Activated naive CD4-positive, alpha-beta T cell treated with anti-CD3 and anti-CD28 coated beads, Interleukin-2, amount 50 U/mL, for 72 hours (primary cell): ENCODE measurements at regions not wholly inside any gene's neighbourhood (a gene's known extent, or its start where the extent isn't known, plus 50 kb on each side); places are given as distances from the start of the nearest gene placed in this dataset.
"Not testable (repeated sequence)": the region's sequence is repeated elsewhere in the genome, so short reads cannot be mapped to it uniquely, and the experiment has no call there.

Experiments used
- ATAC-seq, 2 donors: fragments of 150-1000 bp; cut with Tn5 transposase; 2 replicates each; pipeline ENCODE4 v1.10.0; 2021; ENCODE audit warnings: mild to moderate bottlenecking in 2 of 2, moderate library complexity in 2 of 2
- DNase-seq, 2 donors: peaks; one replicate each; pipeline ENCODE4 v3.0.0; 2021 to 2022; ENCODE audit warnings: low spot score in 2 of 2
- H3K27ac Mint-ChIP-seq, 2 donors: one replicate each; pipeline ENCODE4 v1.8.0; 2022; ENCODE audit warnings: mild to moderate bottlenecking in 2 of 2, mixed read lengths in 2 of 2
- H3K36me3 Mint-ChIP-seq, 2 donors: one replicate each; pipeline ENCODE4 v1.8.0; 2022; ENCODE audit warnings: mixed read lengths in 2 of 2
- H3K9me3 Mint-ChIP-seq, 2 donors: one replicate each; pipeline ENCODE4 v1.8.0; 2022; ENCODE audit warnings: mixed read lengths in 2 of 2

- DNase-seq (no peak), ATAC-seq (no peak)
- H3K9me3 Mint-ChIP-seq = peaks cover 8% of the 10 kb centered on the region in 2 donors
- H3K27ac Mint-ChIP-seq = no peak overlapping the region
- peaks cover 7 to 8% of the 10 kb centered on the region in 2 donors for H3K36me3 Mint-ChIP-seq
These were observed 826.7 kb upstream of the ACVR2A start for GRCh38 chr2:147017951-147018645.

GRCh38 chr2:147016181-147016580, 828.6 kb upstream of the ACVR2A start:
- H3K27ac Mint-ChIP-seq = no peak overlapping the region
- no peak for DNase-seq
- no peak for ATAC-seq
- H3K36me3 Mint-ChIP-seq = no peaks in the 10 kb centered on the region
- H3K9me3 Mint-ChIP-seq = no peaks in the 10 kb centered on the region

- no peaks in the 10 kb centered on the region for H3K36me3 Mint-ChIP-seq
These were observed 829.2 kb upstream of the ACVR2A start for GRCh38 chr2:147015591-147015990.

GRCh38 chr2:147013696-147014392, 831.0 kb upstream of the ACVR2A start:
- Mint-ChIP-seq H3K27ac (no peak overlapping the region), H3K36me3 (no peaks in the 10 kb centered on the region), H3K9me3 (no peaks in the 10 kb centered on the region)
- no peak for ATAC-seq
- no peak for DNase-seq

More at GRCh38 chr2:147015591-147015990, 829.2 kb upstream of the ACVR2A start:
- Mint-ChIP-seq H3K27ac (no peak overlapping the region), H3K9me3 (no peaks in the 10 kb centered on the region)
- no peak for DNase-seq
- ATAC-seq = no peak

GRCh38 chr2:147008481-147008880, 836.3 kb upstream of the ACVR2A start:
- no peak for DNase-seq
- no peak overlapping the region for H3K27ac Mint-ChIP-seq
- H3K9me3 Mint-ChIP-seq = no peaks in the 10 kb centered on the region
- H3K36me3 Mint-ChIP-seq = no peaks in the 10 kb centered on the region
- ATAC-seq = no peak

GRCh38 chr2:147006736-147007141, 838.1 kb upstream of the ACVR2A start:
- DNase-seq (no peak), ATAC-seq (no peak)
- Mint-ChIP-seq H3K36me3 (no peaks in the 10 kb centered on the region), H3K27ac (no peak overlapping the region), H3K9me3 (no peaks in the 10 kb centered on the region)

GRCh38 chr2:147003081-147003480, 841.7 kb upstream of the ACVR2A start:
- no peaks in the 10 kb centered on the region for H3K9me3 Mint-ChIP-seq
- no peak for DNase-seq
- no peak for ATAC-seq
- no peak overlapping the region for H3K27ac Mint-ChIP-seq
- no peaks in the 10 kb centered on the region for H3K36me3 Mint-ChIP-seq

GRCh38 chr2:147002256-147002655, 842.6 kb upstream of the ACVR2A start:
- Mint-ChIP-seq H3K9me3 (no peaks in the 10 kb centered on the region), H3K36me3 (no peaks in the 10 kb centered on the region), H3K27ac (no peak overlapping the region)
- no peak for DNase-seq
- no peak for ATAC-seq

- no peak overlapping the region for H3K27ac Mint-ChIP-seq
- DNase-seq (no peak), ATAC-seq (no peak)
- no peaks in the 10 kb centered on the region for H3K36me3 Mint-ChIP-seq
- H3K9me3 Mint-ChIP-seq = no peaks in the 10 kb centered on the region
These were observed 843.8 kb upstream of the ACVR2A start for GRCh38 chr2:147001061-147001460.

- H3K27ac Mint-ChIP-seq, ATAC-seq, H3K36me3 Mint-ChIP-seq, H3K9me3 Mint-ChIP-seq, DNase-seq: not testable (repeated sequence)
These were observed 844.7 kb upstream of the ACVR2A start for GRCh38 chr2:147000151-147000550.

- H3K9me3 Mint-ChIP-seq = no peaks in the 10 kb centered on the region
- ATAC-seq (no peak), DNase-seq (no peak)
- H3K27ac Mint-ChIP-seq = no peak overlapping the region
- H3K36me3 Mint-ChIP-seq = no peaks in the 10 kb centered on the region
These were observed 846.9 kb upstream of the ACVR2A start for GRCh38 chr2:146997945-146998344.

GRCh38 chr2:146997488-146997887, 847.3 kb upstream of the ACVR2A start:
- H3K27ac Mint-ChIP-seq = no peak overlapping the region
- no peaks in the 10 kb centered on the region for H3K9me3 Mint-ChIP-seq

GRCh38 chr2:146994246-146994645, 850.6 kb upstream of the ACVR2A start:
- H3K36me3 Mint-ChIP-seq = no peaks in the 10 kb centered on the region
- DNase-seq (no peak), ATAC-seq (no peak)
- H3K27ac Mint-ChIP-seq = no peak overlapping the region
- no peaks in the 10 kb centered on the region for H3K9me3 Mint-ChIP-seq

More at GRCh38 chr2:146997488-146997887, 847.3 kb upstream of the ACVR2A start:
- DNase-seq (no peak), ATAC-seq (no peak)
- H3K36me3 Mint-ChIP-seq = no peaks in the 10 kb centered on the region

GRCh38 chr2:146992466-146992865, 852.4 kb upstream of the ACVR2A start:
- Mint-ChIP-seq H3K27ac (no peak overlapping the region), H3K36me3 (no peaks in the 10 kb centered on the region), H3K9me3 (no peaks in the 10 kb centered on the region)
- DNase-seq (no peak), ATAC-seq (no peak)

- Mint-ChIP-seq H3K27ac (no peak overlapping the region), H3K9me3 (no peaks in the 10 kb centered on the region), H3K36me3 (no peaks in the 10 kb centered on the region)
- DNase-seq = no peak
- ATAC-seq = no peak
These were observed 852.8 kb upstream of the ACVR2A start for GRCh38 chr2:146992057-146992456.

GRCh38 chr2:146990311-146991054, 854.3 kb upstream of the ACVR2A start:
- Mint-ChIP-seq H3K36me3 (no peaks in the 10 kb centered on the region), H3K9me3 (no peaks in the 10 kb centered on the region), H3K27ac (no peak overlapping the region)
- DNase-seq (no peak), ATAC-seq (no peak)

GRCh38 chr2:146989741-146990140, 855.1 kb upstream of the ACVR2A start:
- no peak overlapping the region for H3K27ac Mint-ChIP-seq
- no peaks in the 10 kb centered on the region for H3K36me3 Mint-ChIP-seq
- DNase-seq (no peak), ATAC-seq (no peak)
- H3K9me3 Mint-ChIP-seq = no peaks in the 10 kb centered on the region
